ENCODE measurements at regions not wholly inside any gene's neighbourhood (a gene's known extent, or its start where the extent isn't known, plus 50 kb on each side); places are given as distances from the start of the nearest gene placed in this dataset.
"Not testable (repeated sequence)": the region's sequence is repeated elsewhere in the genome, so short reads cannot be mapped to it uniquely, and the experiment has no call there.

- no peaks in the 10 kb centered on the region for H3K4me1 ChIP-seq (ENCODE audit: insufficient read depth, low read length)
- H3K9me3 ChIP-seq (ENCODE audit: low read length) = no peaks in the 10 kb centered on the region
- H2AFZ ChIP-seq (ENCODE audit: low read depth, low read length) = no peak overlapping the region
- no peaks in the 10 kb centered on the region for H3K36me3 ChIP-seq (ENCODE audit: insufficient read depth, low read length)
- no peak overlapping the region for H3K4me3 ChIP-seq (ENCODE audit: low read length)
- H3K27me3 ChIP-seq (ENCODE audit: insufficient read depth, low read length) = no peaks in the 10 kb centered on the region
Observed at GRCh38 chr18:76710646-76711520, 111.5 kb upstream of the ZNF236 start.

DNA sequence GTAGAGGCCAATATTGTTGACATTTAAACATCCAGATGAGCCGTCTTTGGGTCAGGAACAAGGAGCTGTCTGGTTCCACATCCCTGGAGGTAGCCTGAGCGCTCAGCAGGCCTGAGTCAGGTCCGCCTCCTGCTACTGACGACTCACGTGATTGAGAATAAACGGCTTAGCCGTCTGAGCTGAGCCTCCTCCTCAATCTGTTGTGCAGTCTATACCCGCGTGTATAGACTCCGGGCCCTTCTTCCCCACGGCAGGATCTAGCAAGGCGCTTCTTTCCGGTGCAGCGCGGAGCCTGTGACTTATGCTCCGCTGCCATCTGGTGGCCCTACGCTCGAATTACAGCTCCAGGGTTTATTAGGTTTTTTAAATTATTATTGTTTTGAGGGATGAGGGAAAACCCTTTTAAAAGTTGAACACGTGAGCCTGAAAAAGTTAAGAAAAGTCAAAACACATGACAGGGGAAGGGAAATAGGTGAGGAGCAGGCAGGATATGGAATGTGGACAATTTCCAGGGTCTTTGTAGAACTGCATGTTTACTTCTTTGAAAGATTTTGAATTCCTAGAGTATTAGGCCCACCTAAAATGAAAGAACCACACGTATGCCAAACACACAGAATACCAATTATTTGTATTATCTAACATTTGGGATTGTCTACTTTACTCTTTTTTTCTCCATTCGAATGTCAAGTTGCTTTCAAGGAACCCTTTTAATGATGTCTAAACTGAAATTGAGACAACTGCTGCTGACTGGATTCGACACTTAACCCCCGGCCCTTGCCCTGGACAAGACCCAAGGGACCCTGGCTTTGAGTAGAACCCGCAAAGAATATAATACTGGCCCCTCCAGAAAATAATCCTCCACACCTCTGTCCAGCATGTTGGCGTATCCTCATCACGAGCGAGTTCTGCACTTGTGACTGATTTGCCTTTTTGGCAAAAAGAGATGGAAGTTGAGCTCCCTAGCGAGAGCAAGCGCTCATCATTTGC is 112.4 kb upstream of the ZNF236 start:
- Histone ChIP-seq H3K27me3 (ENCODE audit: insufficient read depth, low read length) (no peaks in the 10 kb centered on the region), H3K9me3 (ENCODE audit: low read length) (no peaks in the 10 kb centered on the region), H3K36me3 (ENCODE audit: insufficient read depth, low read length) (no peaks in the 10 kb centered on the region), H2AFZ (ENCODE audit: low read depth, low read length) (no peak overlapping the region), H3K4me3 (ENCODE audit: low read length) (no peak overlapping the region), H3K4me1 (ENCODE audit: insufficient read depth, low read length) (no peaks in the 10 kb centered on the region)

GRCh38 chr18:76708722-76709353 is 113.5 kb upstream of the ZNF236 start:
- Histone ChIP-seq H3K4me1 (ENCODE audit: insufficient read depth, low read length) (no peaks in the 10 kb centered on the region), H3K27me3 (ENCODE audit: insufficient read depth, low read length) (no peaks in the 10 kb centered on the region), H3K9me3 (ENCODE audit: low read length) (no peaks in the 10 kb centered on the region), H3K36me3 (ENCODE audit: insufficient read depth, low read length) (no peaks in the 10 kb centered on the region), H2AFZ (ENCODE audit: low read depth, low read length) (no peak overlapping the region), H3K4me3 (ENCODE audit: low read length) (no peak overlapping the region)

- H2AFZ ChIP-seq (ENCODE audit: low read depth, low read length) = no peak overlapping the region
- no peak overlapping the region for H3K4me3 ChIP-seq (ENCODE audit: low read length)
- no peaks in the 10 kb centered on the region for H3K9me3 ChIP-seq (ENCODE audit: low read length)
- H3K4me1 ChIP-seq (ENCODE audit: insufficient read depth, low read length) = no peaks in the 10 kb centered on the region
- no peaks in the 10 kb centered on the region for H3K36me3 ChIP-seq (ENCODE audit: insufficient read depth, low read length)
- no peaks in the 10 kb centered on the region for H3K27me3 ChIP-seq (ENCODE audit: insufficient read depth, low read length)
Observed at GRCh38 chr18:76708071-76708721, 114.2 kb upstream of the ZNF236 start.

GRCh38 chr18:76707534-76707933 is 114.8 kb upstream of the ZNF236 start:
- H3K36me3 ChIP-seq (ENCODE audit: insufficient read depth, low read length) = no peaks in the 10 kb centered on the region

GRCh38 chr18:76704589-76704988 is 117.8 kb upstream of the ZNF236 start:
- H3K36me3 ChIP-seq (ENCODE audit: insufficient read depth, low read length); H3K4me1 ChIP-seq (ENCODE audit: insufficient read depth, low read length); H3K27me3 ChIP-seq (ENCODE audit: insufficient read depth, low read length); H3K4me3 ChIP-seq (ENCODE audit: low read length); H3K9me3 ChIP-seq (ENCODE audit: low read length); H2AFZ ChIP-seq (ENCODE audit: low read depth, low read length): not testable (repeated sequence)

More at GRCh38 chr18:76707534-76707933, 114.8 kb upstream of the ZNF236 start:
- Histone ChIP-seq H3K9me3 (ENCODE audit: low read length) (no peaks in the 10 kb centered on the region), H3K4me3 (ENCODE audit: low read length) (no peak overlapping the region), H2AFZ (ENCODE audit: low read depth, low read length) (no peak overlapping the region), H3K27me3 (ENCODE audit: insufficient read depth, low read length) (no peaks in the 10 kb centered on the region), H3K4me1 (ENCODE audit: insufficient read depth, low read length) (no peaks in the 10 kb centered on the region)

DNA sequence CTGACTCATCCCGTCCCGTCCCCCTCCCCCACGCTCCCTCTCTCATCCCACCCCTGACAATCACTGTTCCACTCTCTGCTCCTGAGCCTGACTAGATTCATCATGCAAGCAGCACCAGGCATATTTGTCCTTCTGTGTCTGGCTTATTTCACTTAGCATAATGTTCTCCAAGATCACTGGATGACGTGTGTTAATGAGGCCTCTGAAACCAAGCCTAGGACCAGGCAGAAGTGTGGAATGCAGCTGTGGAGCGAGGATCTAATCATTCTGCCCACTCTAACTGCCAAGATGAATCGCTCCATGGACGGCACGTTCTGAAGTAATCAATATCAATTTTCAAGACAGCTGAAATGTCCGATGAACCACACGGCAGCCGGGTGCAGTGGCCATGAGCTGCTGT is 122.4 kb upstream of the ZNF236 start:
- Histone ChIP-seq H3K27me3 (ENCODE audit: insufficient read depth, low read length) (no peaks in the 10 kb centered on the region), H3K9me3 (ENCODE audit: low read length) (peaks cover 2% of the 10 kb centered on the region), H3K36me3 (ENCODE audit: insufficient read depth, low read length) (no peaks in the 10 kb centered on the region), H2AFZ (ENCODE audit: low read depth, low read length) (no peak overlapping the region), H3K4me3 (ENCODE audit: low read length) (no peak overlapping the region), H3K4me1 (ENCODE audit: insufficient read depth, low read length) (peaks cover 7% of the 10 kb centered on the region)

DNA sequence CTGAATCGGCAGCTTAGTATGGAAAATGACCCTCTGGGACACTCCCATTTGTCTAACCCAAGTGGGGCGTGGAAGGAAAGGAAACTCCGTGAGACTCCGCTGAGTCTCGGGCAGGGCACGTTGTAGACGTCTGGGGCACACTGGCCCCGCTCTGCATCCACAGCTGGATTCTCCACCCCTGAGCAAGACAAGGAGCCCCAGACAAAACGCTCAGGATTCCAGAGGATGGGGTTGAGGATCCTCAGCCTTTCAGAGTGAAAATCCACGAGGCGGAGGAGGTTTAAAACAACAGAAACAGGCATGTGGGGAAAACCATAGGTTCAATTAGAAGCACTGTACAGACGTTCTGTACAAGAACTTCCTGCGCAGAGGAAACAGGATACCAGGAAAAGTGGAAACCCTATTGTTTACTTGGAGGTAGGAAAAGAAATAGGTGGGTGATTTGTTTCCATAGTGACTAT is 124.9 kb upstream of the ZNF236 start:
- Histone ChIP-seq H3K4me3 (ENCODE audit: low read length) (no peak overlapping the region), H3K4me1 (ENCODE audit: insufficient read depth, low read length) (peaks cover 7% of the 10 kb centered on the region)

GRCh38 chr18:76691800-76692199 is 130.6 kb upstream of the ZNF236 start:
- Histone ChIP-seq H3K4me1 (ENCODE audit: insufficient read depth, low read length) (peaks cover 2% of the 10 kb centered on the region), H3K36me3 (ENCODE audit: insufficient read depth, low read length) (no peaks in the 10 kb centered on the region), H3K27me3 (ENCODE audit: insufficient read depth, low read length) (no peaks in the 10 kb centered on the region), H3K4me3 (ENCODE audit: low read length) (no peak overlapping the region), H2AFZ (ENCODE audit: low read depth, low read length) (no peak overlapping the region), H3K9me3 (ENCODE audit: low read length) (no peaks in the 10 kb centered on the region)

More for the DNA sequence above, 124.9 kb upstream of the ZNF236 start:
- Histone ChIP-seq H3K27me3 (ENCODE audit: insufficient read depth, low read length) (no peaks in the 10 kb centered on the region), H2AFZ (ENCODE audit: low read depth, low read length) (peak overlapping the region; percentile 8), H3K36me3 (ENCODE audit: insufficient read depth, low read length) (no peaks in the 10 kb centered on the region), H3K9me3 (ENCODE audit: low read length) (peaks cover 2% of the 10 kb centered on the region)

DNA sequence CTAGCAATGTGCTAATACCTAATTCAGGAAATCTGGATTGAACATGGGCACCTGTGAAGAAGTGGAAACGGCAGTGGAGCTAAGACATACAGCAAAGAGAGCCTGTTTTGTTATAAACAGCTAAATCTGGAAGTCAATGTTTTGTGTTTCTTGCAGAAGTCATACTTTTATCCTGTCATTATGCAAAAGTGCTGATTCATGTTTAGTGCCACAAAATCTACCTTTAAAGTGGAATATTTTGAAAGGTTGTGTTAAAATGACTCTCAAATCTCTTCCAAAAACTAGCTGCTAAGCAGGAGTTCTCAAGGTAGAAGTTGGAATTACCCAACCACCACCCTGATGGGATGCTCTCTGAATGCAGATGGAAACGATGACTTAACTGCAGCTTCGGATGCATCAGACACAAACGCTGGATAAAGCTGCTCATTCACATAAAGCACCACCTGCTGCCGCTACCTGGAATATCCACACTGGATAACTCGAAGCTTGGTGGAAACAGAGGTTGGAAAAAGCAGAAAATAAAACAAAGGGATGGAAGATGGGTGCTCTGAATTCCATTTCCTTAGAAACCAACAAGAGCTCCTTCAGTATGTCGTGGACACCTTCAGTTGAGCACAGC is 132.6 kb upstream of the ZNF236 start:
- Histone ChIP-seq H3K27me3 (ENCODE audit: insufficient read depth, low read length) (no peaks in the 10 kb centered on the region), H3K9me3 (ENCODE audit: low read length) (no peaks in the 10 kb centered on the region), H3K4me3 (ENCODE audit: low read length) (no peak overlapping the region), H3K36me3 (ENCODE audit: insufficient read depth, low read length) (no peaks in the 10 kb centered on the region), H2AFZ (ENCODE audit: low read depth, low read length) (no peak overlapping the region), H3K4me1 (ENCODE audit: insufficient read depth, low read length) (peaks cover 2% of the 10 kb centered on the region)

DNA sequence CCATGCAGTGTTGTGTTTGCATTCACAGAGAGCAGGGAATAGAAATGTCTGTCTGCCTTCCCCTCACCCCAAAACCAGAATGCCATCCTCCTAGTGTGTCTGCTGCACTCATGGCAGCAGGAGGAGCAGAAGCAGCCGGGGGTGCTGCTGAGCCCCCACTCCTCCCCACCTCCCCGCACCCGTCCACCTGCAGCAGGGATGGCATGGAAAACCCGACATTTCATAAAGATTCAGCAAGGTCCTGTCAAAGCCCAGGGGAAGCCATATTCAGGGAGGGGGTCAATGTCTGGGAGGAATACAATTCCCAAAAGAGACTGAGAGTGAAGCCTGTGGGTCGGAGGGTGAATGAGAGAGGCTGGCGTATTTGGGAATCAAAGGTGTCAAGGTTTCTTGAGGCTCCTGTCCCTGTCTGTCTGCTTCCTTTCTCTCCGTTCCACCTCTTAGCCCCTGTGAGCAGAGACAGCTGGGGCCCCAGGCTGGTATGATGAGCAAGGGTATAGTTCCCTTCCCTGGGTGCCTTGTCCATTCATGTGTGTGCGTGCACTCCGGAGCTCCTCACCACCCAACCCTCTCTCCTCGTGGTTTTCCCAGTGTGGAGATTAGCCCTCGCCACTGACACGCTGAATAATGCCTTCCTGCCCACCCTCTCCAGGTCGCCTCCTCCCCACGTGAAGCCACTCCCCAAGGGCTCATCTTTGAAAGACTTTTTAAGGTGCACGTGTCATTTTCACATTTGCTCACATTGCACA is 133.5 kb upstream of the ZNF236 start:
- Histone ChIP-seq H3K4me1 (ENCODE audit: insufficient read depth, low read length) (peaks cover 2% of the 10 kb centered on the region), H3K9me3 (ENCODE audit: low read length) (no peaks in the 10 kb centered on the region), H3K4me3 (ENCODE audit: low read length) (no peak overlapping the region), H3K27me3 (ENCODE audit: insufficient read depth, low read length) (no peaks in the 10 kb centered on the region), H3K36me3 (ENCODE audit: insufficient read depth, low read length) (no peaks in the 10 kb centered on the region), H2AFZ (ENCODE audit: low read depth, low read length) (no peak overlapping the region)

All from neuron (in vitro differentiated cells).